H1 (cell line): ENCODE measurements at regions not wholly inside any gene's neighbourhood (a gene's known extent, or its start where the extent isn't known, plus 50 kb on each side); places are given as distances from the start of the nearest gene placed in this dataset.

ENCODE experiments used
- CEBPB ChIP-seq: IDR thresholded peaks from 2 replicates; pipeline ENCODE4 v1.6.1; 2012; ENCODE audit warnings: low read depth, low read length
- EP300 ChIP-seq, 2 experiments: IDR thresholded peaks; 1 replicate in 1 of 2; 2 replicates in 1 of 2; pipeline ENCODE4 v1.6.1; 2011 to 2012; ENCODE audit warnings: low read depth in 2 of 2, low read length in 2 of 2, mild to moderate bottlenecking in 2 of 2, borderline replicate concordance in 1 of 2, inconsistent platforms in 1 of 2, moderate library complexity in 1 of 2
- EZH2 ChIP-seq: fragments of 200-600 bp; sonication (generic); IDR thresholded peaks from 2 replicates; pipeline ENCODE4 v1.7.1; 2012; ENCODE audit warnings: low read depth, mild to moderate bottlenecking, moderate library complexity, low read length, inconsistent platforms; ENCODE audit not compliant: severe bottlenecking
- JUND ChIP-seq: IDR thresholded peaks from 2 replicates; pipeline ENCODE4 v1.6.1; 2011; ENCODE audit warnings: mild to moderate bottlenecking, improper control_type of control experiment, low read length
- TF ChIP-seq, protein P1 (sequence below): fragments of 300-600 bp; sonication (generic); IDR thresholded peaks from 2 replicates; pipeline ENCODE4 v1.7.1; 2012; ENCODE audit warnings: low read length, moderate library complexity, mild to moderate bottlenecking, inconsistent platforms; ENCODE audit not compliant: insufficient replicate concordance

GRCh38 chr2:176727696-176728095, 458.5 kb downstream of the MTX2 start (continued):
- TF ChIP-seq, protein P1, sequence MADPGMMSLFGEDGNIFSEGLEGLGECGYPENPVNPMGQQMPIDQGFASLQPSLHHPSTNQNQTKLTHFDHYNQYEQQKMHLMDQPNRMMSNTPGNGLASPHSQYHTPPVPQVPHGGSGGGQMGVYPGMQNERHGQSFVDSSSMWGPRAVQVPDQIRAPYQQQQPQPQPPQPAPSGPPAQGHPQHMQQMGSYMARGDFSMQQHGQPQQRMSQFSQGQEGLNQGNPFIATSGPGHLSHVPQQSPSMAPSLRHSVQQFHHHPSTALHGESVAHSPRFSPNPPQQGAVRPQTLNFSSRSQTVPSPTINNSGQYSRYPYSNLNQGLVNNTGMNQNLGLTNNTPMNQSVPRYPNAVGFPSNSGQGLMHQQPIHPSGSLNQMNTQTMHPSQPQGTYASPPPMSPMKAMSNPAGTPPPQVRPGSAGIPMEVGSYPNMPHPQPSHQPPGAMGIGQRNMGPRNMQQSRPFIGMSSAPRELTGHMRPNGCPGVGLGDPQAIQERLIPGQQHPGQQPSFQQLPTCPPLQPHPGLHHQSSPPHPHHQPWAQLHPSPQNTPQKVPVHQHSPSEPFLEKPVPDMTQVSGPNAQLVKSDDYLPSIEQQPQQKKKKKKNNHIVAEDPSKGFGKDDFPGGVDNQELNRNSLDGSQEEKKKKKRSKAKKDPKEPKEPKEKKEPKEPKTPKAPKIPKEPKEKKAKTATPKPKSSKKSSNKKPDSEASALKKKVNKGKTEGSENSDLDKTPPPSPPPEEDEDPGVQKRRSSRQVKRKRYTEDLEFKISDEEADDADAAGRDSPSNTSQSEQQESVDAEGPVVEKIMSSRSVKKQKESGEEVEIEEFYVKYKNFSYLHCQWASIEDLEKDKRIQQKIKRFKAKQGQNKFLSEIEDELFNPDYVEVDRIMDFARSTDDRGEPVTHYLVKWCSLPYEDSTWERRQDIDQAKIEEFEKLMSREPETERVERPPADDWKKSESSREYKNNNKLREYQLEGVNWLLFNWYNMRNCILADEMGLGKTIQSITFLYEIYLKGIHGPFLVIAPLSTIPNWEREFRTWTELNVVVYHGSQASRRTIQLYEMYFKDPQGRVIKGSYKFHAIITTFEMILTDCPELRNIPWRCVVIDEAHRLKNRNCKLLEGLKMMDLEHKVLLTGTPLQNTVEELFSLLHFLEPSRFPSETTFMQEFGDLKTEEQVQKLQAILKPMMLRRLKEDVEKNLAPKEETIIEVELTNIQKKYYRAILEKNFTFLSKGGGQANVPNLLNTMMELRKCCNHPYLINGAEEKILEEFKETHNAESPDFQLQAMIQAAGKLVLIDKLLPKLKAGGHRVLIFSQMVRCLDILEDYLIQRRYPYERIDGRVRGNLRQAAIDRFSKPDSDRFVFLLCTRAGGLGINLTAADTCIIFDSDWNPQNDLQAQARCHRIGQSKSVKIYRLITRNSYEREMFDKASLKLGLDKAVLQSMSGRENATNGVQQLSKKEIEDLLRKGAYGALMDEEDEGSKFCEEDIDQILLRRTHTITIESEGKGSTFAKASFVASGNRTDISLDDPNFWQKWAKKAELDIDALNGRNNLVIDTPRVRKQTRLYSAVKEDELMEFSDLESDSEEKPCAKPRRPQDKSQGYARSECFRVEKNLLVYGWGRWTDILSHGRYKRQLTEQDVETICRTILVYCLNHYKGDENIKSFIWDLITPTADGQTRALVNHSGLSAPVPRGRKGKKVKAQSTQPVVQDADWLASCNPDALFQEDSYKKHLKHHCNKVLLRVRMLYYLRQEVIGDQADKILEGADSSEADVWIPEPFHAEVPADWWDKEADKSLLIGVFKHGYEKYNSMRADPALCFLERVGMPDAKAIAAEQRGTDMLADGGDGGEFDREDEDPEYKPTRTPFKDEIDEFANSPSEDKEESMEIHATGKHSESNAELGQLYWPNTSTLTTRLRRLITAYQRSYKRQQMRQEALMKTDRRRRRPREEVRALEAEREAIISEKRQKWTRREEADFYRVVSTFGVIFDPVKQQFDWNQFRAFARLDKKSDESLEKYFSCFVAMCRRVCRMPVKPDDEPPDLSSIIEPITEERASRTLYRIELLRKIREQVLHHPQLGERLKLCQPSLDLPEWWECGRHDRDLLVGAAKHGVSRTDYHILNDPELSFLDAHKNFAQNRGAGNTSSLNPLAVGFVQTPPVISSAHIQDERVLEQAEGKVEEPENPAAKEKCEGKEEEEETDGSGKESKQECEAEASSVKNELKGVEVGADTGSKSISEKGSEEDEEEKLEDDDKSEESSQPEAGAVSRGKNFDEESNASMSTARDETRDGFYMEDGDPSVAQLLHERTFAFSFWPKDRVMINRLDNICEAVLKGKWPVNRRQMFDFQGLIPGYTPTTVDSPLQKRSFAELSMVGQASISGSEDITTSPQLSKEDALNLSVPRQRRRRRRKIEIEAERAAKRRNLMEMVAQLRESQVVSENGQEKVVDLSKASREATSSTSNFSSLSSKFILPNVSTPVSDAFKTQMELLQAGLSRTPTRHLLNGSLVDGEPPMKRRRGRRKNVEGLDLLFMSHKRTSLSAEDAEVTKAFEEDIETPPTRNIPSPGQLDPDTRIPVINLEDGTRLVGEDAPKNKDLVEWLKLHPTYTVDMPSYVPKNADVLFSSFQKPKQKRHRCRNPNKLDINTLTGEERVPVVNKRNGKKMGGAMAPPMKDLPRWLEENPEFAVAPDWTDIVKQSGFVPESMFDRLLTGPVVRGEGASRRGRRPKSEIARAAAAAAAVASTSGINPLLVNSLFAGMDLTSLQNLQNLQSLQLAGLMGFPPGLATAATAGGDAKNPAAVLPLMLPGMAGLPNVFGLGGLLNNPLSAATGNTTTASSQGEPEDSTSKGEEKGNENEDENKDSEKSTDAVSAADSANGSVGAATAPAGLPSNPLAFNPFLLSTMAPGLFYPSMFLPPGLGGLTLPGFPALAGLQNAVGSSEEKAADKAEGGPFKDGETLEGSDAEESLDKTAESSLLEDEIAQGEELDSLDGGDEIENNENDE: no peak
- TF ChIP-seq JUND (no peak), EP300 (IDR thresholded peaks at IDR 0.05; ENCODE audit: borderline replicate concordance in 1 of 2, low read depth in 2 of 2, low read length in 2 of 2) (no peak), EZH2 (no peak), CEBPB (no peak)
